NCI-H2029 treated with DMSO at 0.1 percent for 48 hours (cell line): ENCODE measurements at regions not wholly inside any gene's neighbourhood (a gene's known extent, or its start where the extent isn't known, plus 50 kb on each side); places are given as distances from the start of the nearest gene placed in this dataset.
"Not testable (repeated sequence)": the region's sequence is repeated elsewhere in the genome, so short reads cannot be mapped to it uniquely, and the experiment has no call there.

Experiments used
- DNase-seq: peaks from one replicate; lab custom pipeline; 2025; lab: John Stamatoyannopoulos, UW

DNA sequence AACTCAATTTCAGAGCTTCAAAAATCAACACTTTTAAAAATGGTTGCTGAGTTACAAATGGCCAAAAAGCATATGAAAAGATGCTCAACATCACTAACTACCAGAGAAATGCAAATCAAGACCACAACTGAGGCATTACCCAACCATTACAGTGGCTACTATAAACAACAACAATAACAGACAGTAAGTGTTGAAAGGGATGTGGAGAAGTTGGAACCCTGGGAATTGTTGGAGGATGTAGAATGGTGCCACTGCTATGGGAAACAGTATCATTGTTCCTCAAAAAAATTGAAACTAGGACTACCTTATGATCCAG, 173.3 kb upstream of the SPRED2 start:
- DNase-seq = no peak

DNA sequence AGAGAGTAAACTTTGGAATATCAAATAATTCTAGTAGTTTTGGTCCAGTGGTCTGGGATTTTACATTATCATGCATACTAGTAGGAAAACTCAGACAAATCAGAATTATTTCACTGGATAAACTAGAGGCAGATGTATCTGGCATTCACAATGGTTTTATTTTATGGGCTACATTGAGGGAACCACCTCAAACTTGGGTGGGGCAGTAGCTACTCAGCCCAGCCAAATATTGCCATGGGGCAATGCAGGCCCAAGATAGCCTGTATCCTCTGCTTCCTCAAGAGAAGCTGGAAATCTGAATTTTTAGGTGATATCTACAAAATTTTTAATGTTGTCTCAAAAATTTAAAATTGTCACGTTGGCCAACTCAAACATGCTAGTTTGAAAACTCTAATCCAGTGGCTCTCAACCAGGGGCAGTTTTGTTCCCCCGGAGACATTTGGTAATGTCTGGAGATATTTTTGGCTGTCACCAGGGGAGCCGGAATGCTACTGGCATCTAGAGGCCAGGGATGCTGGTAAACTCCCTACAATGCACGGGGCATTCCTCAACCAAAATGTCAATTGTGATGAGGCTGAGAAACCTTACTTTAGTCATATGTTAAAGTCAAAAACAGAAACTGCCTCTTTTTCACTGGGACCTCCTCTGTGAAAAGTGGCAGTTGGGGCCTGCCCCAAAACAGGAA, 172.8 kb upstream of the SPRED2 start:
- DNase-seq = no peak

DNA sequence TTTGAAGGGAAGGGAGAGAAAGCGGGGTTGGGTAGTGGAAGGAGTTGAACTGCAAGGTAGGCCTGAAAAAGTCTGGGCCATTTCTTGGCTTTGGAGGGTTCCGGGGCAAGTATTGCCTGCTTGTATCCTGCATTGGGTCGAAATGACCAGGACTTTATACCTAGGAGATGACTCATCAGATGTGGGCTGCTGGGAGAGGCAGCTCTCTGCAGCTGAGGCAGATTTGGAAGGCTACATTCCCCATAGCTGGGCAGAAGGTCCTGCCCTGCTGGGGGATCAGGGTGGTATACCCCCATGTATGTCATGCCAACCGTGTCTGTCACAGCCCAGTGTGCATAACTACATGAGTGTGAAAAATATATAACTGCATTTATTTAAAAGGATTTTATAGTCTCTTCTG, 171.8 kb upstream of the SPRED2 start:
- DNase-seq = no peak

DNA sequence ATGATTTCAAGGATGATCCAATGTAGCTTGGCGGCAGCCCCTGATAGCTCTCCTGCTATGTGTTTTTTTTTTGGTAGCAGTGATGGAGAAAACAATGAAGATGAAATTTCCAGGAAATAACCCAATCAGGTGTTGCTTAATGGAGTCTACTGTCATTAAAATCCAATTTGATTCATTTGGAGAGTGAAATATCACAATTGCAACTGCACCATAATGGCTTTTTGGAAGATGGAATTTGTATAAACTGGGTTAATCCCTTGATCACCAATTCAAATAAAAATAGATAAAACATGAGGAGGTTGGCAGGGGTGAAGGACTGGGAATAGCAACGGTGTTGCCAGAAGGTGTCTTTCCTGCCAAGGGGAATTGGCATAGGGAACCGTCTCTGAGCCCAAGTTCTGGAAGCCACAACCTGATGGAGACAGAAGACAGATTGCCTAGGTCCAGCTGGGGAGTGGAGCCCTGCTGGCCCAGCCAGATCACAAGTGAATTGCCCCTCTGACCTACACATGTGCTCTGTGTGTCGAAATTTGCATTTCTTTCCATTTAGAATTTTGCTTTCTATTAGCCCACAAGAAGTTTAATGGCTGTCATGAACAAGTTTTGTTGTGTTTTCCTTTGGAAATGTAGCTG, 170.3 kb upstream of the SPRED2 start:
- DNase-seq = no peak

DNA sequence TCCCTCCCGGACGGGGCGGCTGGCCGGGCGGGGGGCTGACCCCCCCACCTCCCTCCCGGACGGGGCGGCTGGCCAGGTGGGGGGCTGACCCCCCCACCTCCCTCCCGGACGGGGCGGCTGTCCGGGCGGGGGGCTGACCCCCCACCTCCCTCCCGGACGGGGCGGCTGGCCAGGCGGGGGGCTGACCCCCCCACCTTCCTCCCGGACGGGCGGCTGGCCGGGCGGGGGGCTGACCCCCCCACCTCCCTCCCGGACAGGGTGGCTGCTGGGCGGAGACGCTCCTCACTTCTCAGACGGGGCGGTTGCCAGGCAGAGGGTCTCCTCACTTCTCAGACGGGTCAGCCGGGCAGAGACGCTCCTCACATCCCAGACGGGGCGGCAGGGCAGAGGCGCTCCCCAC, 168.5 kb upstream of the SPRED2 start:
- DNase-seq = not testable (repeated sequence)

DNA sequence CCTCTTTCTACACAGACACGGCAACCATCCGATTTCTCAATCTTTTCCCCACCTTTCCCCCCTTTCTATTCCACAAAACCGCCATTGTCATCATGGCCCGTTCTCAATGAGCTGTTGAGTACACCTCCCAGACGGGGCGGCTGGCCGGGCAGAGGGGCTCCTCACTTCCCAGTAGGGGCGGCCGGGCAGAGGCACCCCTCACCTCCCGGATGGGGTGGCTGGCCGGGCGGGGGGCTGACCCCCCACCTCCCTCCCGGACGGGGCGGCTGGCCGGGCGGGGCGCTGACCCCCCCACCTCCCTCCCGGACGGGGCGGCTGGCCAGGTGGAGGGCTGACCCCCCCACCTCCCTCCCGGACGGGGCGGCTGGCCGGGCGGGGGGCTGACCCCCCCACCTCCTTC, 168.0 kb upstream of the SPRED2 start:
- DNase-seq = not testable (repeated sequence)

DNA sequence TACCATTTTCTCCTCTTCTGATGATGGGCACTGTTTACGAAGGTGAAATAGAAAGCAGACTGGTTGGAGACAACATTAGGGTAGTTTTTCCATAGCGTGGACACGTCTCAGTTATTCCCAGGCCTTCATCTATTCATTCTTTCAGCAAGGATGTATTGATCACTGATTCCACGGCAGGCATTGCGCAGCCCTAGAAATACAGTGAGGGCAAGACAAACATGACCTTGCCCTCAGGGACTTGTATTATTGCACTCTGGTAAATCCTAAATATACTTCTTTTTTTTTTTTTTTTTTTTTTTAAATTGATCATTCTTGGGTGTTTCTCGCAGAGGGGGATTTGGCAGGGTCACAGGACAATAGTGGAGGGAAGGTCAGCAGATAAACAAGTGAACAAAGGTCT, 167.3 kb upstream of the SPRED2 start:
- no peak for DNase-seq

DNA sequence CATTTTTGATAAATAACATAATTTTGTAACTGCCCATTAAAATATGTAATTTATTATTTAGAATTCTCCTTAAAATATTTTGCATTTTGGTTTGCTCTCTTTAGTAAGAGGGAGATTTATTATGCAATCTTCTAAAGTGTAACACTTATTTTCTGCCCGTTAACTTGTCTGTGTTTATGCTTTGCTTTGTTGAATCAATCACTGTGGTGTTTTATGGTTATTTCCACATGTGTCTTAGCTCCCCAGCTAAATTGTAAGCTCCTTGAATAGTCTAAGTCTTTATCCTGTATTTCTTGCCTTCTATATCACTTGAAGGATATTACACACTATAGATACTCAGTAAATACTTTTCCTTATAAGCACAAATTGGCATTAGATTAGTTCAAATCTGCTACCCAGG, 166.6 kb upstream of the SPRED2 start:
- no peak for DNase-seq

DNA sequence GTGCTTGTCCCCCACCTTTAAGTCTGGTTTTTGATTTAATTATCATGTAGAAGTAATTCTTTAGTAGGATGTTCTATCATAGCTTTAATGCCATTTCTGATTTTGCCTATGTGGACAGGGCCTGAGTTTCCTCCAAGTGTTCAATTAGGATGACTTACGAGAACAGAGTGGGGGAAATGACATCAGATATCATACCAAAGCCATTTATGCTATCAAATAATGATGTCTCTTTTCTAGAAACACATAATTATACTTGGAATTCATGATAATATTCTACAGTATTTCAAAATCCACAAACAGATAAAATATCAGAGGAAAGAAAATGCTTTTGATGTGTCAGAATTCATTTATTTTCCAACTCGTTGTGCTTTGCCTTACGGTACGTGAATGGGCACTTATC, 165.9 kb upstream of the SPRED2 start:
- no peak for DNase-seq

DNA sequence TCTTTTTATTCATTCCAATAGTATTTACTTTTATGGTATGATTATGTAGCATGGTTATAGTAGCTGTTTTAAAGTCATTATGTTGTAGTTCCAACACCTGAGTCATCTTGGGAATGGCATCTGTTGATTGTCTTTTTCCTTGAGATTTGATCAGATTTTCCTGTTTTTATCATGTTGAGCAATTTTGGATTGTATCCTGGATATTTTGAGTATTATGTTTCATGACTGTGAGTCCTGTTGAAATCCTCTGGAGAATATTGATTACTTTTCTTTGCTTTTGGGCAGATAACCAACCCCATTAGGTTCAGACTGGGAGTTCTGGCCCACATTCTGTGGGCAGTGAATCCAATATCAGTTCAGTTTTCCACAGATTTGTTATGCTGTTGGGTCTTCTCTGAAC, 163.2 kb upstream of the SPRED2 start:
- no peak for DNase-seq

DNA sequence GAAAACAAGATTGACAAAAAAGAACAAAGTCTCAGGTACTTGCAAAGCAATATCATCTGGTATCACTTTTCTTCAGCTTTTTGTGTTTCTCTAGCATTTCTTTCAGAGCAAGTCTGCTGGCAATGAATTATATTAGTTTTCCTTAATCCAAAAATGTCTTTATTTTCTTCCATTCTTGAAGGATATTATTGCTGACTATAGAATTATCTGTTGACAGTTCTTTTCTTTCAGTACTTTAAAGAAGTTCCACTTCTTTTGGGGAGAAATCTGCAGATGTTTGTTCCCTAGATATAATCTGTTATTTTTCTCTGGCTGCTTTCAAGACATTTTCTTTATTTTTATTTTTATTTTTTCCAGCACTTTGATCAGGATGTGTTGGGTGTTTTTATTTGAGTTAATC, 161.8 kb upstream of the SPRED2 start:
- no peak for DNase-seq

DNA sequence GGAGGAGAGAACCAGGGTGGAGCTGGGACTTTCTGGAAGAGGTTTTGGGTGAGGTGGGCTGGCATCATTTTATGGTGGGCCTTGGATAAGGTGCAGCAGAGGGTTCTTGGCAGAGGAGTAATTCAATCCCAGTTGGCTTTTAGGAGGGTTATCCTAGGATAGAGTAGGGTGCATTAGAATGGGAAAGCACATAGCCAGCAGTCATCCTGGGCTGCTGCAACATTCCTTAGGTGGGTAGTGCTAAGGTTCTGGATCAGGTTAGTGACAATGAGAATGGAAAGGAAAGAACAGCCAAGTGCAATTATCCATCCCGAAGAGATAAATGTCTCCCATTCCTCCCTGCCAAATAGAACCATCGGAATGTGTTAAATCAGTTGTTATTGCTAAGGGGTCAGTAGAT, 157.3 kb upstream of the SPRED2 start:
- DNase-seq = no peak

DNA sequence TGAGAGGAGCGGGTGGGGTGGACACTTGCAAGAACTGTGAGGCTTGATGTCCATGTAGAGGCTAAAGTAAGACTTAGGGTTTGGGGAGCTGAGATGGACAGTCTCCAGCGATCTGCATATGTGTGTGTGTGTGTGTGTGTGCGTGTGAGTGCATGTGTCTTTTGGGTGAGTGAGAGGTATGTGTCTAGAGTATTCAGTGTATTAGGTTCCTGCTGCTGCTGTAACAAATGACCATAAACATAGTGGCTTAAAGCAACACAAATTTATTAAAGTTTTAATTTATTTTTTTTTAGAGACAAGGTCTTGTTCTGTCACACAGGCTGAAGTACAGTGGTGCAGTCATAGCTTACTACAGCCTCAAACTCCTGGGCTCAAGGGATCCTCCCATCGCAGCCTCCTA, 155.4 kb upstream of the SPRED2 start:
- no peak for DNase-seq

DNA sequence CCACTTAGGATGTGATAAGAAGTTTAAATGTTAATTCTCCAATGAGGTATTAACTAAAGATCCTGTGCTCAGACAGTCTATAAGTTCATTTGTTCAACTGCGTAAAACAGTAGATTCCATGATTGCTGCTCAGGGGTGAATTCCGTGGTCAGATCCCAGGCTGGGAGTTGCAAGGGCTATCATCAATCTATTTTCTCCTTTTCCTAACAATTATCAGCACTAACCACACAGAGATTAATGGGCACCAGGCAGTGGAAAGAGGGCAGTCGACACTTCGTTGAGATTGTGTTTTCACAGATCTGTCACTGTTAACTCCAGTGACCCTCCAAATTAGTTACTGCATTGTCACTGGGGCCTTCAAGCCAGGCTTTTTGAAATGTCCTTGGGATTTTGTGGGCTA, 154.1 kb upstream of the SPRED2 start:
- DNase-seq = no peak

DNA sequence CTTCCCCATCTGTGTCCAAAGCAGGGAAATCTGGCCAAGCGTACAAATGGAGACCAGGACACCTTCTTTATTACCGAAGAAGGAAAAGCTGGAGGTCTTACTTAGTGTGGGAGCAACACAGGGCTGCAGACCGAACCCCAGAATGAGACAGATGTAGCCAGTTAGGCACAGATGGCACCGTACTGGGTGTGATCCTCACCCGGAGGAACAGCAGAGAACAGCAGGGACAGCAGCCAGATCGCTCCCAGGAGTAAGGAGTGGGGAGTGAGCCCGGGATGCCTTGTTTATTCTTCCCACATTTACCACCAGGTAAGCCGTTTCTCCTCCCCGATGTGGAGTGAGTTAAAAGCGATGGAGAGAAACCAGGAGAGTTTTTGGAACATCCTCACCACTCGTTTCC, 150.7 kb upstream of the SPRED2 start:
- no peak for DNase-seq

DNA sequence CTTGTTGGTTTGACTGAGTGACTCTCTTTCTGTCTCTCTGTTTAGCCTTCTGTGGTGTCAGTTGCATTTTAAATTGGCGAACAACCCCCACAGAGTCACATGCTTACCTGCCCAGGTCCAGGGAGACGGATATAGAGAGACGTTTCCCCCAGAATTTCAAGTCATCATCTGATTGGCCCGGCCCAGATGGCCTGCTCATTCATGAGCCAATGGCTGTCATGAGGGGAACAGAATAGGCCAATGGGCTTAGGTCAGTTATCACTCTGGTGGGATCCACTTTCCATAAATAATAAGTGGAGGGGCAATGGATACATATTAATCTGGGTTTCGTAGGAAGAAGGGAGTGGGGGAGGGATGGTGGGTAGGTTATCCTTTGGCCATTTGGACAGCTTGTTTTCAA, 150.0 kb upstream of the SPRED2 start:
- no peak for DNase-seq

DNA sequence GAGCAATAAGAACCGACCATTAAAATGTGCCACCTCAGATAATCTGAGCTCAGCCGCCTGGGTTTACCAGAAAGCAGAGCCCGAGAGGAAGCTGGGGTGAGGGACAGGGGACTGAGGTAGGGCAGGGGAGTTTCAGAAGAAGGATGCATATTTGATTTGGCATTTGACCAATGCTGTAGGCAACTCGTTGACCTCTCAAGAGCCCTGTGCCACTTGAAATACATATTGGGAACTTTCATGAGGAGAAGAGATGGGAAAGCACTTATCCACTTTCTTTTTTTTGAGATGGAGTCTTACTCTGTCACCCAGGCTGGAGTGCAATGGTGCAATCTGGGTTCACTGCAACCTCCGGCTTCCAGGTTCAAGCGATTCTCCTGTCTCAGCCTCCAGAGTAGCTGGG, 148.4 kb upstream of the SPRED2 start:
- no peak for DNase-seq

DNA sequence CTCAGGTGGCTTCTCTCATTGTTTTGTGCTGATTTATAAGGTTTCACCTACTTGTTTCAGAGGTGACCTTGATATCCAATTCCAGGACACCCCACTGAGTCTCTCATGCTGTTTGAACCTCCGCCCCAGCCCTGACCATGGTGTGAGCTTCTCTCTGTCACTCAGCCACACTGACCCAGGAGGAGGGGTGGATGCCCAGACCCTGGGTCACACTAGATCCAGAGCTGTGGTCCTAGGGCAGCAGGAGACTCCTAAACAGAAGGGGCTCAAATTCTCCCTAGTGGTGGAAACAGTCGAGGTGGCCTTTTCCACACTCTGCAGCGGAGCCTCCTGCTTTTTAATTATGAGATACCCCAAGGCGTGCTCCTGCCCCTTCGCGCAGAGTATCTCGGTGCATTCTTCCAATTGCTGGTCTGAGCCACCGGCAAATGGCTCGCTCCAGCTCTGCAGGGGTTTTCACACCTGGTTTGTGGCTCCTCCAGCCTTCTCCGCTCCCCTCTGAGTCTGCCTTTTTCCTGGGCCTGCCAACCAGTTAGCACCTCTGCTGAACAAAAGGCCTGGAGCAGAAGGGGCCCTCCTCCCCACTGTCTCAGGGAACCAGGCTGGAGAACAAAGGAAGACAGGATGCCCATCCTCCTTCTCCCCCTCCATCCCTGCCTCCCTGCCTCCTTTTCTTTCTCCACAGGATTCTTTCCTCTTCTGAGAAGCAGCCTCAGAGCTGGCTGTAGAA, 147.3 kb upstream of the SPRED2 start:
- DNase-seq = no peak

DNA sequence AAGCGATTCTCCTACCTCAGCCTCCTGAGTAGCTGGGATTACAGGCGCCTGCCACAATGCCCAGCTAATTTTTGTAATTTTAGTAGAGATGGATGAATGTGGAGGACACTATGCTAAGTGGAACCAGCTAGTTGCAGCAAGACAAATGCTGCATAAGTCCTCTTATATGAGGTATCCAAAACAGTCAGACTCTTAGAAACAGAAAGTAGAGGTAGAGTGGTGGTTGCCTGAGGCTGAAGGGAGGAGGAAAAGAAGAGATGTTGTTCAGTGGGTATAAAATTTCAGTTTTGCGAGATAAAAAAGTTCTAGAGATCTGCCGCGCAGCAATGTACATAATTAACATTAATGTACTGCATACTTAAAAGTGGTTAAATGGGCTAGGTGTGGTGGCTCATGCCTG, 145.3 kb upstream of the SPRED2 start:
- no peak for DNase-seq

DNA sequence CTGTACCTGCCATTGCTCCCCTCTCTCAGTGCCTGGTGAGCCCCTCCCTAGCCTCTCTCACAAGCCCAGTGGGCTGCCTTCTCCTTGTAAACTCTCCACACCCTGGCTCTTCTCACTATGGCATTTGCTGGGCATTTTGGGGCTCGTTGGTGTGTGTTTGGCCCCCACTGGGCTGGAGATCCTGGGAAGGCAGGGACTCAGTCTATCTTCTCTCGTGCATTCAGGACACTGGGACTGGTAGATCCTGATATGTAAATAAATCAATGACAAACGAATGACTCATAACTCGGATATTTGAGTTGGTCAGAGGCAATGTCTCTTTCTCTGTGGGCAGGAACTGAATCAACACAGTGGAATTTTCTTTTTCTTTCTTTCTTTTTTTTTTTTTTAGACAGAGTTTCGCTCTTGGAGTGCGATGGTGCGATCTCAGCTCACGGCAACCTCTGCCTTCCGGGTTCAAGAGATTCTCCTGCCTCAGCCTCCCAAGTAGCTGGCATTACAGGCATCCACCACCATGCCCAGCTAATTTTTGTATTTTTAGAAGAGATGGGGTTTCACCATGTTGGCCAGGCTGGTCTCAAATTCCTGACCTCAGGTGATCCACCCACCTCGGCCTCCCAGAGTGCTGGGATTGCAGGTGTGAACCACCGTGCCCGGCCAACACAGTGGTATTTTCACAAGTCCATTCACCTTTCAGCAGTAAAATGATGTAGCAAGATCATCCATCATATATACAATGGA, 144.6 kb upstream of the SPRED2 start:
- no peak for DNase-seq

DNA sequence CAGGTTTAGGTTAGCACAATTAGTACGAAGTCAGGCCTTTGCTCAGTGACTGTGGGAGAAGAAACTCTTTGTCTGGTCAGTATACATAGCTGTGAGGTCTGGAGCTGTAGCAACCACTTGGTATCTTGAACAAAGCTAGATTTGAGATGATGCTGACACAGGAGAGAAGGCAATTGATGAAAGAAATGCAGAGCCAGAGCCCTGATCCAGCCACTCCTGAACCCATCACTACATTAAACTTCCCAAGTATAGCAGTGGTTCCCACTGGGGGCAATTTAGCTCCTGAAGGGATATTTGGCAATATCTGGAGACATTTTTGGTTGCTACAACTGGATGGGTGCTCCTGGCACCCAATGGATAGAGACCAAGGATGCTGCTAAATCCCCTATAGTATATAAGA, 143.9 kb upstream of the SPRED2 start:
- DNase-seq = no peak

DNA sequence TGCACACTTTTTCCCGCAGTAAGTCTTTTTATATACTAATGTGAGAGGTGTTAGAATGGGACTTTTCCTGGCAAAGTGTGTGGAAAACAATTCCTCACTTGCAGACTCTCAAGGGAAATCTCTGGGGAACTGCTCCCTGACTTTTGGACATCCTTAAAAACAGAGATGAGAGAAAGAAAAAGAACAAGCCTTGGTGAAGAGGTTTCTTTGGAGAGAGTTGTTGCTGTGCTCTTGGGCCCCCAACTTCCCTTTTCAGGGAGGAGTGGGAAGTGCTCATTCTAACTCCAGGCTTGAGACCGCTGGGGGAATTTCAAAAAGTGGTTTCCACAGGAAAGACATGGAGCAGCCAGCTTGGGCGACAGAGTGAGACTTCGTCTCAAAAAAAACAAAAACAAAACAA, 142.6 kb upstream of the SPRED2 start:
- DNase-seq = no peak
